ENCODE measurements at regions not wholly inside any gene's neighbourhood (a gene's known extent, or its start where the extent isn't known, plus 50 kb on each side); places are given as distances from the start of the nearest gene placed in this dataset.
A peak's percentile ranks its signal among the peaks of the same experiment; 100 is the strongest.
"Not testable (repeated sequence)": the region's sequence is repeated elsewhere in the genome, so short reads cannot be mapped to it uniquely, and the experiment has no call there.

- in situ Hi-C loops (cut with MboI; ENCODE audit: low sequenced_read_pairs, unreplicated experiment) = no loop called here
- DNase-seq (ENCODE audit: low spot score) = no peak
- TF ChIP-seq CTCF (IDR thresholded peaks at IDR 0.05; ENCODE audit: borderline replicate concordance, control extremely low read depth, extremely low read depth, insufficient read depth, missing control alignments) = no peak
Measured at GRCh38 chr10:84706431-84706830, 378.0 kb downstream of the CCSER2 start.

GRCh38 chr10:84706875-84707274 lies 378.5 kb downstream of the CCSER2 start:
- no peak for TF ChIP-seq CTCF (IDR thresholded peaks at IDR 0.05; ENCODE audit: borderline replicate concordance, control extremely low read depth, extremely low read depth, insufficient read depth, missing control alignments)

GRCh38 chr10:84715911-84716310 lies 387.5 kb downstream of the CCSER2 start:
- DNase-seq (ENCODE audit: low spot score) = peak; percentile 60
- in situ Hi-C loops (cut with MboI; ENCODE audit: low sequenced_read_pairs, unreplicated experiment) = no loop called here
- peak; percentile 46 for TF ChIP-seq CTCF (IDR thresholded peaks at IDR 0.05; ENCODE audit: borderline replicate concordance, control extremely low read depth, extremely low read depth, insufficient read depth, missing control alignments)

More at GRCh38 chr10:84706875-84707274, 378.5 kb downstream of the CCSER2 start:
- in situ Hi-C loops (cut with MboI; ENCODE audit: low sequenced_read_pairs, unreplicated experiment) = no loop called here
- DNase-seq (ENCODE audit: low spot score) = no peak

GRCh38 chr10:84718877-84719616 lies 390.7 kb downstream of the CCSER2 start:
- DNase-seq (ENCODE audit: low spot score) = no peak
- in situ Hi-C loops (cut with MboI; ENCODE audit: low sequenced_read_pairs, unreplicated experiment) = no loop called here

GRCh38 chr10:84719687-84720086 lies 391.3 kb downstream of the CCSER2 start:
- no peak for DNase-seq (ENCODE audit: low spot score)
- in situ Hi-C loops (cut with MboI; ENCODE audit: low sequenced_read_pairs, unreplicated experiment) = no loop called here
- no peak for TF ChIP-seq CTCF (IDR thresholded peaks at IDR 0.05; ENCODE audit: borderline replicate concordance, control extremely low read depth, extremely low read depth, insufficient read depth, missing control alignments)

More at GRCh38 chr10:84718877-84719616, 390.7 kb downstream of the CCSER2 start:
- TF ChIP-seq CTCF (IDR thresholded peaks at IDR 0.05; ENCODE audit: borderline replicate concordance, control extremely low read depth, extremely low read depth, insufficient read depth, missing control alignments) = no peak

GRCh38 chr10:84727398-84727797 lies 399.0 kb downstream of the CCSER2 start:
- in situ Hi-C loops (cut with MboI; ENCODE audit: low sequenced_read_pairs, unreplicated experiment) = no loop called here
- TF ChIP-seq CTCF (IDR thresholded peaks at IDR 0.05; ENCODE audit: borderline replicate concordance, control extremely low read depth, extremely low read depth, insufficient read depth, missing control alignments) = no peak
- DNase-seq (ENCODE audit: low spot score) = no peak

- DNase-seq (ENCODE audit: low spot score); in situ Hi-C loops (cut with MboI; ENCODE audit: low sequenced_read_pairs, unreplicated experiment): not testable (repeated sequence)
Measured at GRCh38 chr10:84739126-84739525, 410.7 kb downstream of the CCSER2 start.

Measured in GM13976 (cell line).